ENCODE measurements at regions not wholly inside any gene's neighbourhood (a gene's known extent, or its start where the extent isn't known, plus 50 kb on each side); places are given as distances from the start of the nearest gene placed in this dataset.

DNA sequence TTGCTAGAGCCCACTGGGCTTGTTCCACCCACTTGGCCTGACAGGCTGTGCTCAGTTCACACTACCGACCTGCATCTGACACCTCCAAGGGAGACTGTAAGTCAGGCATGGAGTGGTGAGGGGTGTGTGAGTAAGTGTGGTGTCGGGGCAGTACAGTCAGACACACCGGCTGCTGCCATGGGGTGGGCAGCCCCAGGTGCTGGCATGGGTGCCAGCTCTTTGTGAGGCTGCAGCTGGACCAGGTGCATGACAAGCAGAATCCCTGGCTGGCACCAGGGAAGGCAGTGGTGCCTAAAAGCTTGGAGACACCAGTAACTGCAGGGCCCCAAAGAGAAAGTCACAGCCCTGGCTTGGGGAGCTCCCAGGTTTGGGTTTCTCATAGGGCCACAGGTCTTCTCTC, 665.0 kb downstream of the SH3BGRL start:
- no peak for TF ChIP-seq ZNF2 (tag by site-specific recombination; IDR thresholded peaks at IDR 0.05)
- no peak for TF ChIP-seq BCL11B (tag by site-specific recombination; IDR thresholded peaks at IDR 0.05; ENCODE audit: low read depth)
- no peak for TF ChIP-seq ZNF585B (tag by site-specific recombination; IDR thresholded peaks at IDR 0.05)
- TF ChIP-seq ZNF776 (tag by site-specific recombination; IDR thresholded peaks at IDR 0.05; ENCODE audit: borderline replicate concordance) = no peak
- TF ChIP-seq ZBTB8A (tag by site-specific recombination; IDR thresholded peaks at IDR 0.05) = no peak
- no peak for TF ChIP-seq ZNF658 (tag by site-specific recombination; IDR thresholded peaks at IDR 0.05)
- TF ChIP-seq, protein P1, sequence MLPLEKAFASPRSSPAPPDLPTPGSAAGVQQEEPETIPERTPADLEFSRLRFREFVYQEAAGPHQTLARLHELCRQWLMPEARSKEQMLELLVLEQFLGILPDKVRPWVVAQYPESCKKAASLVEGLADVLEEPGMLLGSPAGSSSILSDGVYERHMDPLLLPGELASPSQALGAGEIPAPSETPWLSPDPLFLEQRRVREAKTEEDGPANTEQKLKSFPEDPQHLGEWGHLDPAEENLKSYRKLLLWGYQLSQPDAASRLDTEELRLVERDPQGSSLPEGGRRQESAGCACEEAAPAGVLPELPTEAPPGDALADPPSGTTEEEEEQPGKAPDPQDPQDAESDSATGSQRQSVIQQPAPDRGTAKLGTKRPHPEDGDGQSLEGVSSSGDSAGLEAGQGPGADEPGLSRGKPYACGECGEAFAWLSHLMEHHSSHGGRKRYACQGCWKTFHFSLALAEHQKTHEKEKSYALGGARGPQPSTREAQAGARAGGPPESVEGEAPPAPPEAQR (tag by site-specific recombination; IDR thresholded peaks at IDR 0.05) = no peak
- TF ChIP-seq, protein P2, sequence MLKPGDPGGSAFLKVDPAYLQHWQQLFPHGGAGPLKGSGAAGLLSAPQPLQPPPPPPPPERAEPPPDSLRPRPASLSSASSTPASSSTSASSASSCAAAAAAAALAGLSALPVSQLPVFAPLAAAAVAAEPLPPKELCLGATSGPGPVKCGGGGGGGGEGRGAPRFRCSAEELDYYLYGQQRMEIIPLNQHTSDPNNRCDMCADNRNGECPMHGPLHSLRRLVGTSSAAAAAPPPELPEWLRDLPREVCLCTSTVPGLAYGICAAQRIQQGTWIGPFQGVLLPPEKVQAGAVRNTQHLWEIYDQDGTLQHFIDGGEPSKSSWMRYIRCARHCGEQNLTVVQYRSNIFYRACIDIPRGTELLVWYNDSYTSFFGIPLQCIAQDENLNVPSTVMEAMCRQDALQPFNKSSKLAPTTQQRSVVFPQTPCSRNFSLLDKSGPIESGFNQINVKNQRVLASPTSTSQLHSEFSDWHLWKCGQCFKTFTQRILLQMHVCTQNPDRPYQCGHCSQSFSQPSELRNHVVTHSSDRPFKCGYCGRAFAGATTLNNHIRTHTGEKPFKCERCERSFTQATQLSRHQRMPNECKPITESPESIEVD (tag by site-specific recombination; IDR thresholded peaks at IDR 0.05) = no peak
- no peak for TF ChIP-seq HOXC10 (CRISPR knock-in tag; IDR thresholded peaks at IDR 0.05)
- no peak for TF ChIP-seq ZNF768 (tag by site-specific recombination; IDR thresholded peaks at IDR 0.05)
- TF ChIP-seq ZNF777 (tag by site-specific recombination; IDR thresholded peaks at IDR 0.05; ENCODE audit: borderline replicate concordance) = no peak
- no peak for TF ChIP-seq ZBTB7A (tag by site-specific recombination; IDR thresholded peaks at IDR 0.05; ENCODE audit: low read depth)
- no peak for TF ChIP-seq IKZF3 (tag by site-specific recombination; IDR thresholded peaks at IDR 0.05)
- no peak for TF ChIP-seq ZNF701 (tag by site-specific recombination; IDR thresholded peaks at IDR 0.05)
- no peak for TF ChIP-seq ZNF561 (tag by site-specific recombination; IDR thresholded peaks at IDR 0.05; ENCODE audit: borderline replicate concordance)
- no peak for TF ChIP-seq ZBTB26 (tag by site-specific recombination; optimal IDR thresholded peaks at IDR 0.05)
- Histone ChIP-seq H3K27ac (ENCODE audit: extremely low read depth, low read depth, low read length) (no peak overlapping the region), H3K4me1 (ENCODE audit: control insufficient read depth, insufficient read depth, low read length) (no peaks in the 10 kb centered on the region), H3K36me3 (ENCODE audit: control insufficient read depth in 2 of 2, insufficient read depth in 1 of 2, low read length in 2 of 2) (no peaks in the 10 kb centered on the region), H3K4me3 (ENCODE audit: low read depth, low read length) (no peak overlapping the region), H3K9me3 (ENCODE audit: control insufficient read depth, insufficient read depth, low read depth, low read length) (peaks cover 13% of the 10 kb centered on the region)
- POLR2A ChIA-PET = no interaction called here
- CTCF ChIA-PET = no interaction called here

GRCh38 chrX:81868979-81869378, 667.1 kb downstream of the SH3BGRL start:
- Histone ChIP-seq H3K4me3 (ENCODE audit: low read depth, low read length) (no peak overlapping the region), H3K9me3 (ENCODE audit: control insufficient read depth, insufficient read depth, low read depth, low read length) (peaks cover 13% of the 10 kb centered on the region)
- POLR2A ChIA-PET = no interaction called here

More at GRCh38 chrX:81868979-81869378, 667.1 kb downstream of the SH3BGRL start:
- CTCF ChIA-PET = no interaction called here
- Histone ChIP-seq H3K27ac (ENCODE audit: extremely low read depth, low read depth, low read length) (no peak overlapping the region), H3K36me3 (ENCODE audit: control insufficient read depth in 2 of 2, insufficient read depth in 1 of 2, low read length in 2 of 2) (no peaks in the 10 kb centered on the region), H3K4me1 (ENCODE audit: control insufficient read depth, insufficient read depth, low read length) (no peaks in the 10 kb centered on the region)
- no peak for TF ChIP-seq SALL2 (tag by site-specific recombination; IDR thresholded peaks at IDR 0.05; ENCODE audit: borderline replicate concordance)
- TF ChIP-seq ZNF548 (tag by site-specific recombination; IDR thresholded peaks at IDR 0.05) = no peak
- TF ChIP-seq HOXD13 (CRISPR knock-in tag; IDR thresholded peaks at IDR 0.05; ENCODE audit: borderline replicate concordance) = no peak
- TF ChIP-seq SCRT1 (tag by site-specific recombination; IDR thresholded peaks at IDR 0.05; ENCODE audit: borderline replicate concordance) = no peak
- no peak for TF ChIP-seq ZNF341 (tag by site-specific recombination; IDR thresholded peaks at IDR 0.05; ENCODE audit: low read depth)
- TF ChIP-seq ZNF664 (tag by site-specific recombination; IDR thresholded peaks at IDR 0.05) = no peak
- TF ChIP-seq ZNF777 (tag by site-specific recombination; IDR thresholded peaks at IDR 0.05; ENCODE audit: borderline replicate concordance) = no peak
- TF ChIP-seq, protein P3, sequence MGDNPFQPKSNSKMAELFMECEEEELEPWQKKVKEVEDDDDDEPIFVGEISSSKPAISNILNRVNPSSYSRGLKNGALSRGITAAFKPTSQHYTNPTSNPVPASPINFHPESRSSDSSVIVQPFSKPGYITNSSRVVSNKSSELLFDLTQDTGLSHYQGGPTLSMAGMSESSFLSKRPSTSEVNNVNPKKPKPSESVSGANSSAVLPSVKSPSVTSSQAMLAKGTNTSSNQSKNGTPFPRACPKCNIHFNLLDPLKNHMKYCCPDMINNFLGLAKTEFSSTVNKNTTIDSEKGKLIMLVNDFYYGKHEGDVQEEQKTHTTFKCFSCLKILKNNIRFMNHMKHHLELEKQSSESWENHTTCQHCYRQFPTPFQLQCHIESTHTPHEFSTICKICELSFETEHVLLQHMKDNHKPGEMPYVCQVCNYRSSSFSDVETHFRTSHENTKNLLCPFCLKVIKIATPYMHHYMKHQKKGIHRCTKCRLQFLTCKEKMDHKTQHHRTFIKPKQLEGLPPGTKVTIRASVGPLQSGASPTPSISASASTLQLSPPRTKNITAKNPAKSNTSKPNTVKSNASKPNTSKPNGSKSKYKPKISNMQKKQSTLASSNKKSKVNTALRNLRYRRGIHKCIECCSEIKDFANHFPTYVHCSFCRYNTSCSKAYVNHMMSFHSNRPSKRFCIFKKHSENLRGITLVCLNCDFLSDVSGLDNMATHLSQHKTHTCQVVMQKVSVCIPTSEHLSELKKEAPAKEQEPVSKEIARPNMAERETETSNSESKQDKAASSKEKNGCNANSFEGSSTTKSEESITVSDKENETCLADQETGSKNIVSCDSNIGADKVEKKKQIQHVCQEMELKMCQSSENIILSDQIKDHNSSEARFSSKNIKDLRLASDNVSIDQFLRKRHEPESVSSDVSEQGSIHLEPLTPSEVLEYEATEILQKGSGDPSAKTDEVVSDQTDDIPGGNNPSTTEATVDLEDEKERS (tag by site-specific recombination; IDR thresholded peaks at IDR 0.05) = no peak
- TF ChIP-seq, protein P4, sequence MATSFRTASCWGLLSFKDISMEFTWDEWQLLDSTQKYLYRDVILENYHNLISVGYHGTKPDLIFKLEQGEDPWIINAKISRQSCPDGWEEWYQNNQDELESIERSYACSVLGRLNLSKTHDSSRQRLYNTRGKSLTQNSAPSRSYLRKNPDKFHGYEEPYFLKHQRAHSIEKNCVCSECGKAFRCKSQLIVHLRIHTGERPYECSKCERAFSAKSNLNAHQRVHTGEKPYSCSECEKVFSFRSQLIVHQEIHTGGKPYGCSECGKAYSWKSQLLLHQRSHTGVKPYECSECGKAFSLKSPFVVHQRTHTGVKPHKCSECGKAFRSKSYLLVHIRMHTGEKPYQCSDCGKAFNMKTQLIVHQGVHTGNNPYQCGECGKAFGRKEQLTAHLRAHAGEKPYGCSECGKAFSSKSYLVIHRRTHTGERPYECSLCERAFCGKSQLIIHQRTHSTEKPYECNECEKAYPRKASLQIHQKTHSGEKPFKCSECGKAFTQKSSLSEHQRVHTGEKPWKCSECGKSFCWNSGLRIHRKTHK (tag by site-specific recombination; IDR thresholded peaks at IDR 0.05) = no peak
- no peak for TF ChIP-seq KLF16 (tag by site-specific recombination; IDR thresholded peaks at IDR 0.05)

Measured in HEK293 (cell line).